ENCODE measurements at regions not wholly inside any gene's neighbourhood (a gene's known extent, or its start where the extent isn't known, plus 50 kb on each side); places are given as distances from the start of the nearest gene placed in this dataset.
A peak's percentile ranks its signal among the peaks of the same experiment; 100 is the strongest.

- H3K27ac ChIP-seq, result no peak overlapping the region
- H3K4me1 ChIP-seq, result no peaks in the 10 kb centered on the region
- H3K4me3 ChIP-seq, result no peak overlapping the region
- no peaks in the 10 kb centered on the region for H3K36me3 ChIP-seq
- DNase-seq, result no peak
- intact Hi-C loops (cut with DNase I), result no loop called here
- peaks cover 13 to 76% of the 10 kb centered on the region in 2 donors for H3K27me3 ChIP-seq
- TF ChIP-seq CTCF (IDR thresholded peaks at IDR 0.05), result no peak
- H3K9me3 ChIP-seq, result peaks cover 0 to 15% of the 10 kb centered on the region in 2 donors
- no peak for ATAC-seq
These were observed 118.2 kb downstream of the BRD1 start for GRCh38 chr22:49709464-49709863.

GRCh38 chr22:49705972-49706352 lies 121.7 kb downstream of the BRD1 start:
- no peak for ATAC-seq
- intact Hi-C loops (cut with DNase I), result no loop called here
- DNase-seq, result no peak
- H3K27ac ChIP-seq, result no peak overlapping the region
- H3K36me3 ChIP-seq, result no peaks in the 10 kb centered on the region
- no peak for TF ChIP-seq CTCF (IDR thresholded peaks at IDR 0.05)
- no peak overlapping the region for H3K4me3 ChIP-seq
- H3K4me1 ChIP-seq, result no peaks in the 10 kb centered on the region
- H3K27me3 ChIP-seq, result peaks cover 28 to 71% of the 10 kb centered on the region in 2 donors
- H3K9me3 ChIP-seq, result peaks cover 0 to 32% of the 10 kb centered on the region in 2 donors

GRCh38 chr22:49705216-49705971 lies 122.3 kb downstream of the BRD1 start:
- peak in 2 of 4 donors; percentile 13 to 48 for DNase-seq
- no peaks in the 10 kb centered on the region for H3K4me1 ChIP-seq
- intact Hi-C loops (cut with DNase I), result no loop called here
- H3K4me3 ChIP-seq, result no peak overlapping the region
- TF ChIP-seq CTCF (IDR thresholded peaks at IDR 0.05), result no peak
- no peak for ATAC-seq
- peaks cover 28 to 66% of the 10 kb centered on the region in 2 donors for H3K27me3 ChIP-seq
- H3K9me3 ChIP-seq, result peaks cover 0 to 31% of the 10 kb centered on the region in 2 donors
- H3K36me3 ChIP-seq, result no peaks in the 10 kb centered on the region
- no peak overlapping the region for H3K27ac ChIP-seq

GRCh38 chr22:49704345-49705215 lies 123.1 kb downstream of the BRD1 start:
- DNase-seq, result peak in 2 of 4 donors; percentile 13 to 64
- H3K27me3 ChIP-seq, result peaks cover 28 to 62% of the 10 kb centered on the region in 2 donors
- peaks cover 0 to 23% of the 10 kb centered on the region in 2 donors for H3K9me3 ChIP-seq

More at GRCh38 chr22:49704345-49705215, 123.1 kb downstream of the BRD1 start:
- intact Hi-C loops (cut with DNase I), result no loop called here
- no peaks in the 10 kb centered on the region for H3K36me3 ChIP-seq
- ATAC-seq, result no peak
- no peak overlapping the region for H3K27ac ChIP-seq
- H3K4me1 ChIP-seq, result no peaks in the 10 kb centered on the region
- no peak overlapping the region for H3K4me3 ChIP-seq
- TF ChIP-seq CTCF (IDR thresholded peaks at IDR 0.05), result no peak

All from left lung (tissue), 4 donors.